ENCODE measurements at regions not wholly inside any gene's neighbourhood (a gene's known extent, or its start where the extent isn't known, plus 50 kb on each side); places are given as distances from the start of the nearest gene placed in this dataset.

- TF ChIP-seq CTCF (IDR thresholded peaks at IDR 0.05; ENCODE audit: insufficient read depth, low read length) (no peak), SPI1 (IDR thresholded peaks at IDR 0.05; ENCODE audit: borderline replicate concordance, low read depth) (no peak), GABPA (IDR thresholded peaks at IDR 0.05; ENCODE audit: low read depth) (no peak), POLR2AphosphoS5 (IDR thresholded peaks at IDR 0.05; ENCODE audit: low read depth) (no peak)
- TF ChIP-seq, protein P1, sequence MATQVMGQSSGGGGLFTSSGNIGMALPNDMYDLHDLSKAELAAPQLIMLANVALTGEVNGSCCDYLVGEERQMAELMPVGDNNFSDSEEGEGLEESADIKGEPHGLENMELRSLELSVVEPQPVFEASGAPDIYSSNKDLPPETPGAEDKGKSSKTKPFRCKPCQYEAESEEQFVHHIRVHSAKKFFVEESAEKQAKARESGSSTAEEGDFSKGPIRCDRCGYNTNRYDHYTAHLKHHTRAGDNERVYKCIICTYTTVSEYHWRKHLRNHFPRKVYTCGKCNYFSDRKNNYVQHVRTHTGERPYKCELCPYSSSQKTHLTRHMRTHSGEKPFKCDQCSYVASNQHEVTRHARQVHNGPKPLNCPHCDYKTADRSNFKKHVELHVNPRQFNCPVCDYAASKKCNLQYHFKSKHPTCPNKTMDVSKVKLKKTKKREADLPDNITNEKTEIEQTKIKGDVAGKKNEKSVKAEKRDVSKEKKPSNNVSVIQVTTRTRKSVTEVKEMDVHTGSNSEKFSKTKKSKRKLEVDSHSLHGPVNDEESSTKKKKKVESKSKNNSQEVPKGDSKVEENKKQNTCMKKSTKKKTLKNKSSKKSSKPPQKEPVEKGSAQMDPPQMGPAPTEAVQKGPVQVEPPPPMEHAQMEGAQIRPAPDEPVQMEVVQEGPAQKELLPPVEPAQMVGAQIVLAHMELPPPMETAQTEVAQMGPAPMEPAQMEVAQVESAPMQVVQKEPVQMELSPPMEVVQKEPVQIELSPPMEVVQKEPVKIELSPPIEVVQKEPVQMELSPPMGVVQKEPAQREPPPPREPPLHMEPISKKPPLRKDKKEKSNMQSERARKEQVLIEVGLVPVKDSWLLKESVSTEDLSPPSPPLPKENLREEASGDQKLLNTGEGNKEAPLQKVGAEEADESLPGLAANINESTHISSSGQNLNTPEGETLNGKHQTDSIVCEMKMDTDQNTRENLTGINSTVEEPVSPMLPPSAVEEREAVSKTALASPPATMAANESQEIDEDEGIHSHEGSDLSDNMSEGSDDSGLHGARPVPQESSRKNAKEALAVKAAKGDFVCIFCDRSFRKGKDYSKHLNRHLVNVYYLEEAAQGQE (IDR thresholded peaks at IDR 0.05; ENCODE audit: insufficient replicate concordance, low read depth): no peak
- no peak for DNase-seq (ENCODE audit: low read depth in 1 of 2, low spot score in 1 of 2)
- Histone ChIP-seq H3K27me3 (ENCODE audit: insufficient read depth, poor library complexity, severe bottlenecking) (no peaks in the 10 kb centered on the region), H3K27ac (replicated peaks) (no peak overlapping the region), H3K4me3 (replicated peaks; ENCODE audit: insufficient read depth, low read length) (no peak overlapping the region)
These were observed 854.5 kb upstream of the EPHA5 start for GRCh38 chr4:66524781-66525180.

DNA sequence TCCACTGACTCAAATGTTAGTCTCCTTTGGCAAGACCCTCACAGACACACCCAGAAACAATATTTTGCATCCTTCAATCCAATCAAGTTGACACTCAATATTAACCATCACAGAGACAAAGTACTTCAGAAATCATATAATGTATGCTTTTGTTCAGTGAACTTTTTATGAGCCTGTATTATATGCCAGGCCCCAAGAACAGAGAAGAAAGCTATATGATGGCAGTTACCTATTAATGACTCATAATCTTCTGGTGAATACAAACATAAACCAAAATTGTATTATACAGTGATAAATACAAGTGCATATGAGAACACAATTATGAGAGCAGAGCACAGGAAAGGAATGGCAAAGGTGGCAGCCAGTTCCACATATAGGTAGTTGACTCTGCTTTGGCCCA is 852.0 kb upstream of the EPHA5 start:
- H3K4me3 ChIP-seq (replicated peaks; ENCODE audit: insufficient read depth, low read length): no peak overlapping the region
- no peaks in the 10 kb centered on the region for H3K27me3 ChIP-seq (ENCODE audit: insufficient read depth, poor library complexity, severe bottlenecking)
- TF ChIP-seq, protein P1 (IDR thresholded peaks at IDR 0.05; ENCODE audit: insufficient replicate concordance, low read depth): no peak
- no peak for TF ChIP-seq CTCF (IDR thresholded peaks at IDR 0.05; ENCODE audit: insufficient read depth, low read length)
- TF ChIP-seq POLR2AphosphoS5 (IDR thresholded peaks at IDR 0.05; ENCODE audit: low read depth): no peak
- DNase-seq (ENCODE audit: low read depth in 1 of 2, low spot score in 1 of 2): no peak
- H3K27ac ChIP-seq (replicated peaks): no peak overlapping the region

DNA sequence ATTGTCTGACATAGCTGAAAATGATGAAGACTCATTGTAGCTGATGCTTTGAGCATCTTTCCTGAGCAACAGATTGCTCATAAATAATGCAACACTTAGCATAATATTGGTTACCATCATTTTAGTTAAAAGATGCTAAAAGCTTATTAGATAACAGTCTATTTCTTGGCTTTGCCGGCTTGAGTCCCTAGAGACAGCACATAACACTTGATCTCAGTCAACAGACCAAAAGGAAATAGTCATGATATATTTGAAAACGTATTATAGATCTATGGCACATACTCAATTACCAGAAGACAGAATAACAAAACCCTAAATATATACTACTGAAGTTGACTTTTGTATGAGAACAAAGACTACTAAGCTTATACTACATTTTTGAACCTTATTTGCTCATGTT is 846.7 kb upstream of the EPHA5 start:
- no peak for DNase-seq (ENCODE audit: low read depth in 1 of 2, low spot score in 1 of 2)
- TF ChIP-seq, protein P1 (IDR thresholded peaks at IDR 0.05; ENCODE audit: insufficient replicate concordance, low read depth): no peak
- TF ChIP-seq POLR2AphosphoS5 (IDR thresholded peaks at IDR 0.05; ENCODE audit: low read depth) (no peak), GABPA (IDR thresholded peaks at IDR 0.05; ENCODE audit: low read depth) (no peak)
- Histone ChIP-seq H3K4me3 (replicated peaks; ENCODE audit: insufficient read depth, low read length) (no peak overlapping the region), H3K27me3 (ENCODE audit: insufficient read depth, poor library complexity, severe bottlenecking) (no peaks in the 10 kb centered on the region), H3K27ac (replicated peaks) (no peak overlapping the region)

- no peak for DNase-seq (ENCODE audit: low read depth in 1 of 2, low spot score in 1 of 2)
- no peak overlapping the region for H3K4me3 ChIP-seq (replicated peaks; ENCODE audit: insufficient read depth, low read length)
- no peaks in the 10 kb centered on the region for H3K27me3 ChIP-seq (ENCODE audit: insufficient read depth, poor library complexity, severe bottlenecking)
- H3K27ac ChIP-seq (replicated peaks): no peak overlapping the region
- TF ChIP-seq SPI1 (IDR thresholded peaks at IDR 0.05; ENCODE audit: borderline replicate concordance, low read depth) (no peak), POLR2AphosphoS5 (IDR thresholded peaks at IDR 0.05; ENCODE audit: low read depth) (no peak), GABPA (IDR thresholded peaks at IDR 0.05; ENCODE audit: low read depth) (no peak), CTCF (IDR thresholded peaks at IDR 0.05; ENCODE audit: insufficient read depth, low read length) (no peak)
- TF ChIP-seq, protein P1 (IDR thresholded peaks at IDR 0.05; ENCODE audit: insufficient replicate concordance, low read depth): no peak
These were observed 836.7 kb upstream of the EPHA5 start for GRCh38 chr4:66506985-66507384.

Data from HL-60 (cell line).